Activated naive CD8-positive, alpha-beta T cell treated with anti-CD3 and anti-CD28 coated beads, Interleukin-2, amount 50 U/mL, for 24 hours (primary cell): ENCODE measurements at regions not wholly inside any gene's neighbourhood (a gene's known extent, or its start where the extent isn't known, plus 50 kb on each side); places are given as distances from the start of the nearest gene placed in this dataset.

Experiments
- ATAC-seq: fragments of 150-1000 bp; cut with Tn5 transposase; one replicate; pipeline ENCODE4 v1.10.0; 2021
- DNase-seq: peaks from one replicate; pipeline ENCODE4 v3.0.0; 2021
- H3K27ac Mint-ChIP-seq: one replicate; pipeline ENCODE4 v1.8.0; 2021; ENCODE audit warnings: mild to moderate bottlenecking, mixed read lengths
- H3K27me3 Mint-ChIP-seq: one replicate; pipeline ENCODE4 v1.8.0; 2021; ENCODE audit warnings: mixed read lengths
- H3K36me3 Mint-ChIP-seq: one replicate; pipeline ENCODE4 v1.8.0; 2021; ENCODE audit warnings: low read depth, mixed read lengths
- H3K4me1 Mint-ChIP-seq: one replicate; pipeline ENCODE4 v1.8.0; 2021; ENCODE audit warnings: mixed read lengths
- H3K4me3 Mint-ChIP-seq: one replicate; pipeline ENCODE4 v1.8.0; 2021; ENCODE audit warnings: mild to moderate bottlenecking, moderate library complexity, mixed read lengths
- H3K9me3 Mint-ChIP-seq: one replicate; pipeline ENCODE4 v1.8.0; 2021; ENCODE audit warnings: mixed read lengths

DNA sequence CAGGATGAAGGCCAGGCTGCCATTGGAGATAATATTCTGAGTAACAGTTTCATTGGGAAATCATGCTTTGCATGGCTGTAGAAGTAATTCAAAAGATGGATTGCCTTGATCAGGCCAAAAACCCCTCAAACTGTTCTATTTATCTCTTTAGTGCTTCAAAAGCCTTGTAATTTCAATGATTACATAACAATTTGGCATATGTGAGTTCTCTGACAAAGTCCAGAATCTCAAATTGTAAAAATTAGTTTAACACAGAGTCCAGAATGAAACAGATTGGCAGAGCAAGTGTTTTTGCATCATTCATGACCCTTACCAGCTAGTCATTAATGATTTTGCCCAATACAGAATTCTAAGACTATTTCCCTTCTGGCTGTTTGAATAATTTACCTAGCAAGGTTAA lies 347.3 kb downstream of the SPRY1 start:
- DNase-seq (no peak), ATAC-seq (no peak)
- no peaks in the 10 kb centered on the region for H3K4me1 Mint-ChIP-seq
- no peaks in the 10 kb centered on the region for H3K9me3 Mint-ChIP-seq
- peaks cover 9% of the 10 kb centered on the region for H3K27me3 Mint-ChIP-seq
- no peak overlapping the region for H3K4me3 Mint-ChIP-seq
- no peak overlapping the region for H3K27ac Mint-ChIP-seq
- H3K36me3 Mint-ChIP-seq = no peaks in the 10 kb centered on the region

DNA sequence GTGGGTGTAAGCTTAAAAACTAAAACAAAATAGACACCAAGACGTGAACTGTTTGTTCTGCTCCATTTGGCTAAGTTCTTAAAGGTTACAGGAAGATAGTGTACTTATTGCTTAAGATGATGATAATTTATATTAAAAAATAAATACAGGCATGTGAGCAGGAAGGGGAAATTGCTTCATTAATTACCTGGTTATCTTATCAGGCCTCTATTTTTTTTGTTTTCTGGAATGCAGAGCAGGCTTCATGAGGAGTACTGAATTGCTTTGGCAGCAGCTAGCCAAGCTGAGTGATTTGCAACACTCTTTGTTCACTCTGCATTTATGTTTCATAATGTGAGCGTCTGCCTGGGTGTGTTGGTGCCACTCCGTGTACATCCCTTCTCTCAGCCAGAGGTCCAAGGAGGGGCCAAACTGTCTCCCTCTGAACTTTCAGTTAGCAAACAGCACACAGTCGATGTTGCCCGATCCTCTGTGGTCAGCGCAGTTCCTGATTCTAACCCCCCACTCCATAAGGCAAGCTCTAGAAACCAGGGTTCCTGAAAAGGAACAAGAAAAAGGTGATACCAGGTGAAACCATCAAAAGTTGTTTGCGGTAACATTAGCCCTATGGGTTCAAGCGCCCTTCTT lies 348.2 kb downstream of the SPRY1 start:
- Mint-ChIP-seq H3K36me3 (no peaks in the 10 kb centered on the region), H3K9me3 (no peaks in the 10 kb centered on the region), H3K4me1 (no peaks in the 10 kb centered on the region), H3K27me3 (peaks cover 9% of the 10 kb centered on the region), H3K4me3 (no peak overlapping the region), H3K27ac (no peak overlapping the region)
- ATAC-seq (no peak), DNase-seq (no peak)

DNA sequence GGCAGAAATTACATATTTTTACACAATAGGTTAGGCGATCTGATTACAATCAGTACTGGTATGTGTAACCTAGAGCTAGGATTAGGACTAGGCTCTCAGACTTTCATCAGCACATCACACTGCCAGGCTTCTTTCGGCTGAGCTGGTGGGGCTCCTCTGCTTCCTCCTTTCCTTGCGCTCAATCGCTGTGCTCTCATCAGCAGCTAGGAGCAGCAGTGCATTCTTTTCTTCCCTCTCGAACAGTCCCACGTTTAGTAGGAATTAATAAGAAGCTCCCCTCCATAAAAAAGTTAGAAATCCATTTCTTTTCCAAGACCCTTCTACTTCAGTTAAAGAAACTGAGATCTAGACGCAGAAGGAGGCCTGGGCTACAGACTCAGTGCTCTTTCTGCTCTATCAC lies 350.4 kb downstream of the SPRY1 start:
- Mint-ChIP-seq H3K27ac (no peak overlapping the region), H3K4me1 (no peaks in the 10 kb centered on the region), H3K36me3 (no peaks in the 10 kb centered on the region), H3K27me3 (peaks cover 9% of the 10 kb centered on the region), H3K9me3 (no peaks in the 10 kb centered on the region), H3K4me3 (no peak overlapping the region)
- DNase-seq (no peak), ATAC-seq (no peak)

DNA sequence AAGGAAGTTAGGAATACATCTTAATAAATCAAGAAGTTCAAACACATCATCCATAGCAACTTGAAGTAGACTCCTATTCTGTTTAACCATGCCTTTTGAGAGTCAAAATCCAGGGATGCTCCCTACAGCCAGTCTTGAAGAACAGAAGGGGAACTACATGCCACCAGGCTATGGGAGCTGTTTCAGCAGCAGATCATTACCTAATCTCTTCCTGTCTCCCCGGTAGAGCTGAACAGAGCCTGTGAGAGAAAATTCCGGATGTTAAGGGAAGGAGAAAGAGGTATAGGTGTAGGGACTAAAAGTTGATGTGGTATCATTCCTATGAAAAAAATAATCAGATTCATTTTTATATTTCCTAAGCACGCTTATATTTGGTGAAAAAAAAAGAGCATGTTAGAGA lies 352.2 kb downstream of the SPRY1 start:
- H3K27me3 Mint-ChIP-seq = peaks cover 6% of the 10 kb centered on the region
- DNase-seq (no peak), ATAC-seq (no peak)
- no peak overlapping the region for H3K4me3 Mint-ChIP-seq
- no peaks in the 10 kb centered on the region for H3K36me3 Mint-ChIP-seq
- H3K9me3 Mint-ChIP-seq = no peaks in the 10 kb centered on the region
- H3K27ac Mint-ChIP-seq = no peak overlapping the region
- H3K4me1 Mint-ChIP-seq = no peaks in the 10 kb centered on the region

DNA sequence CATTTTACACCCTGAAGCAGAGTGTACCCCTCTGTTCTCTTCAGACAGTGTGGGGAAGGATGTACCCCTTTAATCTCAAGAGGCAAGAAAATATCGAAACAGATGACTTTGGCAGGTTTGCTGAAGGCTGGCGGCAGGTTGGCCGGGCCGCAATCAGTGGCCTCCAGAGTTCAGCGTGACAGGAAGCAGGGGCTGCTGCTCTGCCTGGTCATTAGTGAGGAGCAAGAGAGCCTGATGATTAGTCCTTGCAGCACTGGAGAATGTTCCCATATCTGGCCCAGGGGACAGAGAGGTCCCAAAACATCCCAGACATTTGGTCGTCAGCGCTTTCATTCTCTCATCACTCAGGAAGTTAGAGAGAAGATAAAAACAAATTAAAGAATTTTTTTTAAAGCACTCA lies 352.8 kb downstream of the SPRY1 start:
- H3K4me1 Mint-ChIP-seq = no peaks in the 10 kb centered on the region
- no peak for DNase-seq

DNA sequence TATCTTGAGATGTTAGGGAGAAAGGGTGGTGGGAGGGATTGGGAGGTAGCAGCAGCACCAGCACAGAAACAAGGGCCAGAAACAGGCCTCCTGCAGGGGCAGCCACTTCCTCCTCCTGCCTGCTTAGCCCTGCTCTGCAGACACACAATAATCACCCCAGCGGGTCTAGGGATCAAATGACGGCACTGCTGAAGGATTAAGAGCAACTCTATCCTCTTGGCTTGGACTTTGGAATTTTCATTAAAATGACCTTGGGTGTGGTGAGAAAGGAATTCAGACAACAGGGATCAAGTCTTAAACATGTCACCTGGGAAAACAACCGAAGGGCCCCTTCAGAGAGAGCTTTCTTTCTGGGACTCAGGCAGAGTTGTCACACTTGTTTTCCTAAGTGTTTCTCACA lies 353.4 kb downstream of the SPRY1 start:
- Mint-ChIP-seq H3K9me3 (no peaks in the 10 kb centered on the region), H3K4me3 (no peak overlapping the region), H3K36me3 (no peaks in the 10 kb centered on the region), H3K4me1 (no peaks in the 10 kb centered on the region), H3K27me3 (peaks cover 3% of the 10 kb centered on the region), H3K27ac (no peak overlapping the region)
- no peak for ATAC-seq
- no peak for DNase-seq

More for the DNA sequence above, 352.8 kb downstream of the SPRY1 start:
- Mint-ChIP-seq H3K36me3 (no peaks in the 10 kb centered on the region), H3K9me3 (no peaks in the 10 kb centered on the region), H3K27me3 (peaks cover 6% of the 10 kb centered on the region), H3K4me3 (no peak overlapping the region), H3K27ac (no peak overlapping the region)
- ATAC-seq = no peak

DNA sequence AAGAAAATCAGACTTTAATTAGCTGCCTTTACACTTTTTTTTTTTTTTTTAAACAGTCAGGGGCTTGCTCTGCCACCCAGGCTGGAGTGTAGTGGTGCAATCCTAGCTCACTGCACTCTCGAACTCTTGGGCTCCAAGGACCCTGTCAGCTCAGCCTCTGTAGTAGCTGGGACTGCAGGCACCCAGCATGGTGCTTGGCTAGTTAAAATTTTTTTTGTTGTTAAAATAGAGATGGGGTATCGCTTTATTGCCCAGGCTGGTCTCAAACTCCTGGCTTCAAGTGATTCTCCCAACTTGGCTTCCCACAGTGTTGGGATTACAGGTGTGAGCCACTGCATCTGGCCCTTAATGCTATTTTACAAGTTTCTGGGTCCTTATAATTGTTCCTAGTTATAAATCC lies 359.1 kb downstream of the SPRY1 start:
- DNase-seq (no peak), ATAC-seq (no peak)
- Mint-ChIP-seq H3K36me3 (no peaks in the 10 kb centered on the region), H3K4me3 (no peak overlapping the region), H3K4me1 (no peaks in the 10 kb centered on the region), H3K27me3 (no peaks in the 10 kb centered on the region), H3K27ac (no peak overlapping the region), H3K9me3 (no peaks in the 10 kb centered on the region)

DNA sequence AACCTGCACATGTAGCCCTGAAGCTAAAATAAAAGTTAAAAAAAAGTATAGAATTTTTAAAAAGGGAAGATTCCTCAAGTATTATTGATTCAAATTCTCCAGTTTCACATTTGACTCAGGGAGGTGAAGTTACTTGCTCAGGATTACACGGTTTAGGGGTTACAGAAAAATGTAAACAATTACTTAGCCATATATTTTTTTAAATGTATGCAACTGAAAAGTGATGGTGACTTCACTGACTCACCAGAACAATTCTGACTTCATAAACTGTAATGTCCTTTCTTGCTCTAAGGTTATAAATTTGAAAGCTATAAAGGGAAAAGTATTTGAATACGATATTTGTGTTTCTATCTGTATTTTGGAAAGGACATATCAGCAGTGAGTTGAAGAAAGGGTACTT lies 371.2 kb downstream of the SPRY1 start:
- Mint-ChIP-seq H3K36me3 (no peaks in the 10 kb centered on the region), H3K4me3 (no peak overlapping the region), H3K27me3 (no peaks in the 10 kb centered on the region), H3K9me3 (no peaks in the 10 kb centered on the region), H3K4me1 (no peaks in the 10 kb centered on the region), H3K27ac (no peak overlapping the region)
- DNase-seq (no peak), ATAC-seq (no peak)

DNA sequence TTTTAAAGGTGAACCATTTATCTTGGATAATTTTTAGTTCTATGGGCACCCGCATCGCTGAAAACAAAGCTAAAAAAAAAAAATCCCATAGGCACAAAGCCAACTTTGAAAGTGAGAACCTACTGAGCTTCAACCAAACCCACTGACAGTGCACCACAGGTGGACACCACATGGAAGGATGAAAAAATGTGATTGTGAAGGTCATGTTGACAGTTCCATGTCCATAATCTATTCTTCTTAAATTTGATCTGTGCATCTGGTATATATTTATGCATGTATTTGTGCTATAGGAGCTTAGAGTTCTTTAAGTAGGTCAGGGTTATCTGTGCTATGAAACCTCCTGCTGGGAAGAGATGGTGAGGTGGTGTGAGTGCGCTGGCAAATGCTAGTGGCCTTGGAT lies 374.3 kb downstream of the SPRY1 start:
- H3K4me1 Mint-ChIP-seq = no peaks in the 10 kb centered on the region
- no peak overlapping the region for H3K4me3 Mint-ChIP-seq
- H3K27me3 Mint-ChIP-seq = no peaks in the 10 kb centered on the region
- no peak overlapping the region for H3K27ac Mint-ChIP-seq
- ATAC-seq (no peak), DNase-seq (no peak)
- H3K9me3 Mint-ChIP-seq = no peaks in the 10 kb centered on the region
- H3K36me3 Mint-ChIP-seq = no peaks in the 10 kb centered on the region

DNA sequence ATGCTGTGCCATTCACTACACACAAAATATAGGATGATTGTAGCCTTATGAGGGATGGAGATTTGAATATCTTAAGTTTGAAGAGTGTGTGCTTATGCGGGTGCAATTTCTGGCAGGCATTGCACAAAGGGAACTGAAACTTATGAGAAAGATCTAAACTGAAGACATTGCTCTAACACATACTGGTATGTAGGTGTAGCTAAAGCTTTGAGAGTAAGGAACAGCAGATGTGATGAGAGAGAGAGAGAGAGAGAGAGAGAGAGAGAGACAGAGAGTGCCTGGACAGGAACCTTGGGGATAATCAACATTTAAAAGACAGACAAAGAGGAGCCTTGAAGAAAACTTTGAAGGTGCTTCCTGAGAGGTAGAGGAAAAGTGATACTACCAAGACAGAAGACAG lies 379.7 kb downstream of the SPRY1 start:
- no peak for ATAC-seq
- Mint-ChIP-seq H3K27me3 (peaks cover 4% of the 10 kb centered on the region), H3K27ac (no peak overlapping the region)

DNA sequence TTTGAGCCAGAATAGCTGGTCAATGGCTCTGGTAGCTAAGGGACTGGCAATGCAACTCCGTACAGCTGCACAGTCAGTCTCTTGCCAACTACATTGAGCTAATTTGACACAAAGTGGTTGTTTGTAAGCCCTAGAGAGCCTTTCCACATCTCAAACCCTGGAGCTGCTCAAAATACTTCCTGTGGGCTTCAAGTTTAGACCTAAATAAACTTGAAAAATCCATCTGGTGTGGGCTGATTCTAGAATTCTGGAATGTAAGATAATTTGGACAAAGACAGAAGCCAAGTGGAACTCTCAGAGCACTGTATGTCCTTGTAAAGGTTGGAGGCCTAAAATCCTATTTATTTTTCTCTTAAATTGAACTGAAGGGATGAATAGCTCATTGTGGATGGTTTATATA lies 380.8 kb downstream of the SPRY1 start:
- H3K4me3 Mint-ChIP-seq = no peak overlapping the region
- H3K36me3 Mint-ChIP-seq = no peaks in the 10 kb centered on the region
- no peak overlapping the region for H3K27ac Mint-ChIP-seq
- no peaks in the 10 kb centered on the region for H3K4me1 Mint-ChIP-seq
- peaks cover 4% of the 10 kb centered on the region for H3K27me3 Mint-ChIP-seq
- no peaks in the 10 kb centered on the region for H3K9me3 Mint-ChIP-seq
- ATAC-seq (no peak), DNase-seq (no peak)

More for the DNA sequence above, 379.7 kb downstream of the SPRY1 start:
- Mint-ChIP-seq H3K9me3 (no peaks in the 10 kb centered on the region), H3K36me3 (no peaks in the 10 kb centered on the region), H3K4me3 (no peak overlapping the region), H3K4me1 (no peaks in the 10 kb centered on the region)
- DNase-seq = no peak

DNA sequence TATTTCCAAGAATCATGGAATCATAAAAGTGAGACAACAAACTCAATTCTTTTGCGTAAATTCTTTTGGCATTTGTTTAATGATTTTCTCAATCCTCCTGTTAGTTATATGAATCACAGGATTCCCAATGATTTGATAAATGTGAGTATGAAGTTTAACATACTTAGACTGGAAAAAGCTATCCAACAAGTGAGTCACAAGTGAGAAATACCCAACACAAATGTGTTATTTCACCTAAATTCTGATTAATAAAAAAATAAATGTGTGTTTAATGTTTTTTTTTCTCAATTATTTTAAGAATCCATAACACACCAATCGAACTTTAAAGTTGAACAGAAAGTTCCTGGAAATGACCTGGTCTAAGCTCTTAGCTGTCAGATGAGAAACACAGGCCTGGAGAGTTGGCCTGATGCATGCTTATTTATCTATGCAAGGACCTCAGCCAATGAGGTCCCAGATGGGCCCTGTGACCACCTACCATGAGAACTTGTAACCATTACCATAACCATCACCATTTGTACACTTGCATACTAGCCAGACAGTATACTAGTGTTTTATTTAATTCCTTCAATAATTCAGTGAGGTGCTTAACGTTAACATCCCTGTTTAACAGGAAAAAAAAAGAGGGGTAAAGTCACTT lies 386.7 kb downstream of the SPRY1 start:
- Mint-ChIP-seq H3K4me3 (no peak overlapping the region), H3K27ac (no peak overlapping the region), H3K36me3 (no peaks in the 10 kb centered on the region), H3K9me3 (no peaks in the 10 kb centered on the region), H3K27me3 (no peaks in the 10 kb centered on the region), H3K4me1 (no peaks in the 10 kb centered on the region)
- ATAC-seq = no peak
- no peak for DNase-seq

DNA sequence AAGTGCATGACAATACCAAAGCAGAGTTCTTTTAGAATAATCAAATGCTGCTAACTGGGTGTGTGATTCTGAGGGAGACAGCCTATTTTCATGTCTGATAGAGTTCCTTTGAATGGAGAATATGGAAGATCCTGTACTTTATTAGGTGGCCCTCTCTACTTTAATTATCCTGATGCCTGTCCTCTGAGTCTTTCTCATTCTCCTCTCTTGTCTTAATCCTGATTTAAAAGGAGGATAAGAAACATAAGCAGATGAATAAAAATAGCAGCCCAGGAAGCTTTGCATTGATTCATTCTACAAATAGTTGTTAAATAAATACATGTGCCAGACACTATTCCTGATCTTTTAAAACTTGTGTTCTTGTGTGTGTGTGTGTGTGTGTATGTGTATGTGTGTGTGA lies 387.3 kb downstream of the SPRY1 start:
- no peak overlapping the region for H3K27ac Mint-ChIP-seq
- no peak for DNase-seq
- no peaks in the 10 kb centered on the region for H3K4me1 Mint-ChIP-seq
- no peaks in the 10 kb centered on the region for H3K27me3 Mint-ChIP-seq
- no peaks in the 10 kb centered on the region for H3K9me3 Mint-ChIP-seq
- no peak for ATAC-seq
- no peak overlapping the region for H3K4me3 Mint-ChIP-seq
- no peaks in the 10 kb centered on the region for H3K36me3 Mint-ChIP-seq

DNA sequence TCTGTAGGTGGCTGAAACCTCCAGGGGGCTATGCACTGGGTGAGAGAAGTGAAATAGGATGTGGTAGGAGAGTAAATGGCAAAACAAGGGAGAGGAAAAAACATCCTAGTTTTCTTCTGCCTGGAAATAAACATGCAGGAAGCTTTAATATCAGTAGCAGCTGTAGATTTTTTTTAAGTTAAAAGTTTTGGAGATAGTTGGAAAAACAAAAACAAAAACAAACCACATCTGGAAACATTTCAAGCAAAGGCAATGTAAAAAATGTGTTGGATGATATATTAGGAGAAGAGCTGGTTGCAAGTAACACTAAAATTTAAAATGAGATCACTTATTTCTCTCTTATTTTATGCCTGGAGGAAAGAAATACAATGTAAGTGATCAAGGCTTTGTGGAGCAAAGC lies 388.0 kb downstream of the SPRY1 start:
- Mint-ChIP-seq H3K27ac (no peak overlapping the region), H3K4me1 (no peaks in the 10 kb centered on the region), H3K27me3 (no peaks in the 10 kb centered on the region), H3K9me3 (no peaks in the 10 kb centered on the region), H3K4me3 (no peak overlapping the region), H3K36me3 (no peaks in the 10 kb centered on the region)
- DNase-seq (no peak), ATAC-seq (no peak)

DNA sequence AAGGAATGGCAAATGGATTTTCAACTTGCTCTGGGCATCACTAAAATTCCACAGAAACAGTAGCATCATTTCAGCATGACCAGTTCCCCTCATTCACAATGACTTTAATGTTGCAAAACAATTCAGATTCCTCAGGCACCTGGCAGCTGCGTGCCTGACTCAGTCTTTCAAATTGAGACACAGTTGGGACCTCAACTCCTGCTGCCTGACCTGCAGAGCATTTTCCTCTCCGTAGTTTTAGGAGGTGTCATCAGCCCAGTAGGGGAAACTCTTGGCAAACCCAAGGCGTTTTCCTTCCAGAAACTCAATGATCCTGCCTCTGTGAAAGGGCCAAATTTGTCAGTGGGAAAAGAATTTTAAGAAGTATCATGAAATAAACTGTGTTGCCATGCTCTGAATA lies 388.9 kb downstream of the SPRY1 start:
- Mint-ChIP-seq H3K9me3 (no peaks in the 10 kb centered on the region), H3K4me3 (no peak overlapping the region), H3K27me3 (no peaks in the 10 kb centered on the region), H3K4me1 (no peaks in the 10 kb centered on the region), H3K27ac (no peak overlapping the region), H3K36me3 (no peaks in the 10 kb centered on the region)
- ATAC-seq = no peak
- DNase-seq = no peak
